ENCODE measurements at regions not wholly inside any gene's neighbourhood (a gene's known extent, or its start where the extent isn't known, plus 50 kb on each side); places are given as distances from the start of the nearest gene placed in this dataset.
"Not testable (repeated sequence)": the region's sequence is repeated elsewhere in the genome, so short reads cannot be mapped to it uniquely, and the experiment has no call there.

DNA sequence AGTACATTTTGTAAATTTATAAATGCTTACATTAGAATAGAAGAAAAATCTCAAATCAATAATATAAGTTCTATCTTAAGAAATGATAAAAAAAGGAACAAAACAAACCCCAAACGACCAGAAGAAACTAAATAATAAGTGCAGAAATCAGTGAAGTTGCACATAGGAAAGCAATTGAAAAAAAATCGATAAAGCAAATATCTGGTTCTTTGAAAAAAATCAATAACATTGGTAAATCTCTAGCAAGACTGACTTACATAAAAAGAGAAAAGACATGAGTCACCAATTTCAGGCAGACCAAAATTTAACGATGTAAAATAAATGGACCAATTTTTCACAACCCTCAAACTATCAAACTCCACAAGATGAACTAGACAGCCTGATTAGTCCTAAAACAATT, 249.9 kb upstream of the HDAC4 start:
- no peak overlapping the region for H3K27ac Mint-ChIP-seq
- DNase-seq = no peak
- H3K4me1 Mint-ChIP-seq (ENCODE audit: low read depth) = no peaks in the 10 kb centered on the region
- H3K36me3 Mint-ChIP-seq (ENCODE audit: low read depth) = peaks cover 6% of the 10 kb centered on the region; the same call in 1 of the 2 replicates
- H3K27me3 Mint-ChIP-seq (ENCODE audit: insufficient read depth) = no peaks in the 10 kb centered on the region
- TF ChIP-seq, protein P1, sequence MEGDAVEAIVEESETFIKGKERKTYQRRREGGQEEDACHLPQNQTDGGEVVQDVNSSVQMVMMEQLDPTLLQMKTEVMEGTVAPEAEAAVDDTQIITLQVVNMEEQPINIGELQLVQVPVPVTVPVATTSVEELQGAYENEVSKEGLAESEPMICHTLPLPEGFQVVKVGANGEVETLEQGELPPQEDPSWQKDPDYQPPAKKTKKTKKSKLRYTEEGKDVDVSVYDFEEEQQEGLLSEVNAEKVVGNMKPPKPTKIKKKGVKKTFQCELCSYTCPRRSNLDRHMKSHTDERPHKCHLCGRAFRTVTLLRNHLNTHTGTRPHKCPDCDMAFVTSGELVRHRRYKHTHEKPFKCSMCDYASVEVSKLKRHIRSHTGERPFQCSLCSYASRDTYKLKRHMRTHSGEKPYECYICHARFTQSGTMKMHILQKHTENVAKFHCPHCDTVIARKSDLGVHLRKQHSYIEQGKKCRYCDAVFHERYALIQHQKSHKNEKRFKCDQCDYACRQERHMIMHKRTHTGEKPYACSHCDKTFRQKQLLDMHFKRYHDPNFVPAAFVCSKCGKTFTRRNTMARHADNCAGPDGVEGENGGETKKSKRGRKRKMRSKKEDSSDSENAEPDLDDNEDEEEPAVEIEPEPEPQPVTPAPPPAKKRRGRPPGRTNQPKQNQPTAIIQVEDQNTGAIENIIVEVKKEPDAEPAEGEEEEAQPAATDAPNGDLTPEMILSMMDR (IDR thresholded peaks at IDR 0.05) = no peak
- no peak overlapping the region for H3K4me3 Mint-ChIP-seq
- H3K9me3 Mint-ChIP-seq = peaks cover 58% of the 10 kb centered on the region

DNA sequence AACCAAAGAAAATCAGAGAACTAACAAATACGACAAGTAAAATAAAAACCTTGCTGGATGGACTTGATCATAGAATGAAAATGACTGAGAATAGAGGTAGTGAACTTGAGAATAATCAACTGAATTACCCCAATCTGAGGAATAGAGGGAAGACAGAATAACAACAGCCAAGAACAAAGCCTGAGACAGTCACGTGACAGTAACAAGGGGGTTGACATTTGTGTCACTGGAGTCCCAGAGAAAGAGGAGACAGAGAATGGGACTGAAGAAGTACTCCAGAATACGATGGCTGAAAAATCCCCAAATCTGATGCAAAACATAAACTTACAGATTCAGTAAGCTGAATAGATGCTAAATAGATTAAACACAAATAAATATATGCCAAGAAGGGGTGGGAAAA, 248.5 kb upstream of the HDAC4 start:
- DNase-seq = no peak
- no peaks in the 10 kb centered on the region for H3K27me3 Mint-ChIP-seq (ENCODE audit: insufficient read depth)
- H3K4me1 Mint-ChIP-seq (ENCODE audit: low read depth) = no peaks in the 10 kb centered on the region
- H3K36me3 Mint-ChIP-seq (ENCODE audit: low read depth) = peaks cover 10% of the 10 kb centered on the region
- no peak overlapping the region for H3K27ac Mint-ChIP-seq
- H3K4me3 Mint-ChIP-seq = no peak overlapping the region
- TF ChIP-seq, protein P1 (IDR thresholded peaks at IDR 0.05) = no peak
- H3K9me3 Mint-ChIP-seq = peaks cover 60% of the 10 kb centered on the region

DNA sequence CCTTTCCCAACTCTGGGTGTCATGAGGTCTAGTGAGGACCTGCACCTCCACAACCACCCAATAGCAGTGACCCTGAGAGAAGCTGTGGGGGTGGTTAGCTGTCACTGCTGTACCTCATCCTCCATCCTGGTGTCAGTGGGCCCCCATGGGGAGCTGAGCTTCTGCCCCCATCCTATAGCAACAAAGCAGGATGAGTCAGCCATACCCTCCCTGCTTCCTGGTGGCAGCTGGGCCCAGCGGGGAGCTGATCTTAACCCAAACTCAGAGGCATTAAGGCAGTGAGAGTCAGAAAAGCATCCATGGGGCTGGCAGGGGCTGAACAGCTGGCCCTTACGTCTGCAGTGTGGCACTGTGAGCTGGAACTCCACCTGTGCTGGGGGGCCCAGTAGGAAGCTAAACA, 247.8 kb upstream of the HDAC4 start:
- no peak for DNase-seq
- TF ChIP-seq, protein P1 (IDR thresholded peaks at IDR 0.05) = no peak
- H3K9me3 Mint-ChIP-seq = peaks cover 60% of the 10 kb centered on the region
- no peaks in the 10 kb centered on the region for H3K4me1 Mint-ChIP-seq (ENCODE audit: low read depth)
- no peak overlapping the region for H3K27ac Mint-ChIP-seq
- H3K27me3 Mint-ChIP-seq (ENCODE audit: insufficient read depth) = no peaks in the 10 kb centered on the region
- no peak overlapping the region for H3K4me3 Mint-ChIP-seq
- peaks cover 10% of the 10 kb centered on the region for H3K36me3 Mint-ChIP-seq (ENCODE audit: low read depth)

DNA sequence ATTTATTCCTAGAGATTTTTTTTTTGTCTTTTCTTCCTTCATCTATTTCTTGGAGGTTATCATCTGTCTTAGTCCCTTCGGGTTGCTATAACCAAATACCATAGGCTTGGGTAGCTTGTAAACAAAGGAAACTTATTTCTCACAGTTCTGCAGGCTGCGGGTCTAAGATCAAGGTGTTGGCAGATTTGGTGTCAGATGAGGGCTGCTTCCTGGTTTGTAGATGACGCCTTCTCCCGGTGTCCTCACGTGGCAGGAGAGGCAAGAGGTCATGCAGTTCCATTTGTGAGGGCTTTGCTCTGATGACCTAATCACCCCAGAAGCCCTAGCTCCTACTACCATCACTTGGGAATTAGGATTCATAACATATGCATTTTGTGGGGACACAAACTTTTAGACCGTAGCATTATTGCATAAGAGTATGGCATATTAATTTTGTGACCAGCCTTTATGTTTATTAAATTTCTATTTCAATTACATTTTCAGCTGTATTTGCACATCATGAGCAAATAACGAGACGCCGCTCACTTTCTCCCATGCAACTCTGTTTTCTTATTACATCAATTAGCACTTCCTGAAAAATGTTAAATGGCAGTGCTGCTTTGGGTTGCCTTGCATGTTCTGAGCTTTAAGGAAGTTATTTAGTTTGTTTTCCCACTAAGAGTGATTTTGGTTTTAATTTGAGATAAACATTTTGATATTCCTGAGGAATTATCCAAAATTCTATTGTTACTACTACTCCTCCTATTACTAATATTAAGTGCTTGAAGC, 246.4 kb upstream of the HDAC4 start:
- Mint-ChIP-seq H3K27me3 (ENCODE audit: insufficient read depth) (no peaks in the 10 kb centered on the region), H3K36me3 (ENCODE audit: low read depth) (peaks cover 10% of the 10 kb centered on the region), H3K9me3 (peaks cover 60% of the 10 kb centered on the region), H3K4me1 (ENCODE audit: low read depth) (no peaks in the 10 kb centered on the region), H3K4me3 (no peak overlapping the region), H3K27ac (no peak overlapping the region)
- DNase-seq = no peak
- TF ChIP-seq, protein P1 (IDR thresholded peaks at IDR 0.05) = no peak

DNA sequence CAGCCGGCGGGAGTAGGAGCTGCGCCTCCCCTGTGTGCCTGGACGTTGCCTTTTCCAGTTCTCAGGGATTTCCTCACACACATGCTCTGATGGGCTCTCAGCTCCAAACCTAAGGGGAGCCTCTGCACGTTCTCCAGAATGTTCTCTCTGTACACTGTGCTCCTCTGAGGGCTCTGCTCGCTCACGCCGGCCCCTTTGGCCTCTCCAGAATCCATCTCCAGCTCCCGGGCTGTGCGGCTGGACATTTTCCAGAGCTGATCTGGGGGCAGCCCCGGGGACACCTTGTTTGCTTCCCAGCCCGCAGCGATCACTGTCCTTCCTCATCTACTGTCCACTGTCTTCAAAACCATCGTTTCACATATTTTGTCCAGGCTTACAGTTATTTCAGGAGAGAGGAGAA, 245.4 kb upstream of the HDAC4 start:
- Mint-ChIP-seq H3K4me1 (ENCODE audit: low read depth) (no peaks in the 10 kb centered on the region), H3K4me3 (no peak overlapping the region), H3K27ac (no peak overlapping the region), H3K27me3 (ENCODE audit: insufficient read depth) (no peaks in the 10 kb centered on the region), H3K9me3 (peaks cover 52% of the 10 kb centered on the region), H3K36me3 (ENCODE audit: low read depth) (peaks cover 10% of the 10 kb centered on the region)
- TF ChIP-seq, protein P1 (IDR thresholded peaks at IDR 0.05) = no peak
- no peak for DNase-seq

DNA sequence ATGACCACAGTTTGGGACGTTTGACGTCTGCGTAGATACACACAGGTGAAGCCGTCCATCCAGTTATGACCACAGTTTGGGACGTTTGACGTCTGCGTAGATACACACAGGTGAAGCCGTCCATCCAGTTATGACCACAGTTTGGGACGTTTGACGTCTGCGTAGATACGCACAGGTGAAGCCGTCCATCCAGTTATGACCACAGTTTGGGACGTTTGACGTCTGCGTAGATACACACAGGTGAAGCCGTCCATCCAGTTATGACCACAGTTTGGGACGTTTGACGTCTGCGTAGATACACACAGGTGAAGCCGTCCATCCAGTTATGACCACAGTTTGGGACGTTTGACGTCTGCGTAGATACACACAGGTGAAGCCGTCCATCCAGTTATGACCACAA, 243.8 kb upstream of the HDAC4 start:
- not testable (repeated sequence) for H3K4me1 Mint-ChIP-seq (ENCODE audit: low read depth); DNase-seq; H3K4me3 Mint-ChIP-seq; H3K27ac Mint-ChIP-seq; H3K27me3 Mint-ChIP-seq (ENCODE audit: insufficient read depth)
- H3K36me3 Mint-ChIP-seq (ENCODE audit: low read depth) = peaks cover 10% of the 10 kb centered on the region
- peaks cover 48% of the 10 kb centered on the region for H3K9me3 Mint-ChIP-seq

Measured in HFFc6 (cell line).